ENCODE measurements at regions not wholly inside any gene's neighbourhood (a gene's known extent, or its start where the extent isn't known, plus 50 kb on each side); places are given as distances from the start of the nearest gene placed in this dataset.

DNA sequence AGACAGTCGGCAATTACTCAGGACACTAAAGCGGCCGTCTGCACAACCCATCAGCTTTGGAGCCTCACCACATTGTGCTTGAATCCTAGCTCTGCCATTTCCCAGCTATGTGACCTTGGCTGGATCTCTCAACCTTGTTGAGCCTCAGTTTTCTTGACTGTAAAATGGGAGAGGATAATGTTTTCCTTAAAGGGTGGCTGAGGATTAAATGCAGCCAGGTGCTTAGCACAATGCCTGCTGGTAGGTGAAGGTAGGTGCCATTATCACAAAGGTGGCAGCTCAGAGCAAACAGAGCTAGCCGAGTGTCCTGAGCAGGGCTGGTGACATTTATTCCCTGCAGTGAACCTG is 508.5 kb upstream of the ZMIZ1 start:
- Histone ChIP-seq H3K4me1 (no peaks in the 10 kb centered on the region), H3K27ac (no peak overlapping the region), H3K27me3 (no peaks in the 10 kb centered on the region), H3K9me3 (no peaks in the 10 kb centered on the region), H3K36me3 (no peaks in the 10 kb centered on the region), H3K4me3 (no peak overlapping the region)
- ATAC-seq (ENCODE audit: low FRiP score in 2 of 2) (no peak), DNase-seq (no peak)
- 73 to 76% methylated on average over 4 of the region's 4 CpGs for WGBS, 2 donors
- no peak for TF ChIP-seq POLR2A (IDR thresholded peaks at IDR 0.05)
- no peak for TF ChIP-seq EP300 (IDR thresholded peaks at IDR 0.05)
- TF ChIP-seq, protein P1, sequence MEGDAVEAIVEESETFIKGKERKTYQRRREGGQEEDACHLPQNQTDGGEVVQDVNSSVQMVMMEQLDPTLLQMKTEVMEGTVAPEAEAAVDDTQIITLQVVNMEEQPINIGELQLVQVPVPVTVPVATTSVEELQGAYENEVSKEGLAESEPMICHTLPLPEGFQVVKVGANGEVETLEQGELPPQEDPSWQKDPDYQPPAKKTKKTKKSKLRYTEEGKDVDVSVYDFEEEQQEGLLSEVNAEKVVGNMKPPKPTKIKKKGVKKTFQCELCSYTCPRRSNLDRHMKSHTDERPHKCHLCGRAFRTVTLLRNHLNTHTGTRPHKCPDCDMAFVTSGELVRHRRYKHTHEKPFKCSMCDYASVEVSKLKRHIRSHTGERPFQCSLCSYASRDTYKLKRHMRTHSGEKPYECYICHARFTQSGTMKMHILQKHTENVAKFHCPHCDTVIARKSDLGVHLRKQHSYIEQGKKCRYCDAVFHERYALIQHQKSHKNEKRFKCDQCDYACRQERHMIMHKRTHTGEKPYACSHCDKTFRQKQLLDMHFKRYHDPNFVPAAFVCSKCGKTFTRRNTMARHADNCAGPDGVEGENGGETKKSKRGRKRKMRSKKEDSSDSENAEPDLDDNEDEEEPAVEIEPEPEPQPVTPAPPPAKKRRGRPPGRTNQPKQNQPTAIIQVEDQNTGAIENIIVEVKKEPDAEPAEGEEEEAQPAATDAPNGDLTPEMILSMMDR (IDR thresholded peaks at IDR 0.05) = no peak
- no peak for TF ChIP-seq POLR2AphosphoS5 (IDR thresholded peaks at IDR 0.05)

DNA sequence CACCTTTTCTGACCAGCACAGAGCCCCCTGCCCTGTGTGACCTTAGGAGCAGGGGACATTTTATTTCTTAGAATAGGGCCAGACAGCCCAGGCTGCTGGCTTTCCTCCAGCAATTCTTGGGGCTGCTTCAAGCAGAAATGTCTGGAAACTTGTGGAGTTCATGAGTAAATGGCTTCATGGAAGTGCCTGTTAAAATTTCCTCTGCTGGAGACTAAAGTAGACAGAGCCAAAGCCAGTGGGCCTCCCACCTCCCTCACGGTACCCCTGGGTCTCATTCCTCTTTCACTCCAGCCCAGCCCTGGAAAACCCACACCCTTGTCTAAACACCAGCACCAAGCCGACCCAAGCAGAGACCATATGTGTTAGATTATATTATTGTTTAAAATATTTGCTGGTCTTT is 505.5 kb upstream of the ZMIZ1 start:
- peak in 1 of 2 donors; percentile 60 for ATAC-seq (ENCODE audit: low FRiP score in 2 of 2)
- Histone ChIP-seq H3K9me3 (no peaks in the 10 kb centered on the region), H3K4me3 (no peak overlapping the region), H3K4me1 (no peaks in the 10 kb centered on the region), H3K36me3 (no peaks in the 10 kb centered on the region), H3K27ac (no peak overlapping the region), H3K27me3 (no peaks in the 10 kb centered on the region)
- TF ChIP-seq, protein P1 (IDR thresholded peaks at IDR 0.05) = no peak
- TF ChIP-seq POLR2A (IDR thresholded peaks at IDR 0.05) (no peak), EP300 (IDR thresholded peaks at IDR 0.05) (no peak), POLR2AphosphoS5 (IDR thresholded peaks at IDR 0.05) (no peak)
- 74 to 78% methylated on average over 2 of the region's 2 CpGs for WGBS, 2 donors
- no peak for DNase-seq

GRCh38 chr10:78565841-78566240 is 502.9 kb upstream of the ZMIZ1 start:
- peaks cover 0 to 6% (median 0%) of the 10 kb centered on the region in 4 donors for H3K4me1 ChIP-seq

GRCh38 chr10:78566284-78567111 is 502.3 kb upstream of the ZMIZ1 start:
- H3K27me3 ChIP-seq = no peaks in the 10 kb centered on the region
- ATAC-seq (ENCODE audit: low FRiP score in 2 of 2) (peak in 1 of 2 donors; percentile 66), DNase-seq (no peak)
- no peaks in the 10 kb centered on the region for H3K36me3 ChIP-seq
- 82 to 85% methylated on average over 8 of the region's 8 CpGs for WGBS, 2 donors
- TF ChIP-seq EP300 (IDR thresholded peaks at IDR 0.05) (no peak), POLR2A (IDR thresholded peaks at IDR 0.05) (no peak), POLR2AphosphoS5 (IDR thresholded peaks at IDR 0.05) (no peak)
- TF ChIP-seq, protein P1 (IDR thresholded peaks at IDR 0.05) = no peak
- peaks cover 0 to 6% (median 0%) of the 10 kb centered on the region in 4 donors for H3K4me1 ChIP-seq
- no peaks in the 10 kb centered on the region for H3K9me3 ChIP-seq
- H3K27ac ChIP-seq = no peak overlapping the region
- no peak overlapping the region for H3K4me3 ChIP-seq

More at GRCh38 chr10:78565841-78566240, 502.9 kb upstream of the ZMIZ1 start:
- Histone ChIP-seq H3K36me3 (no peaks in the 10 kb centered on the region), H3K27ac (no peak overlapping the region), H3K9me3 (no peaks in the 10 kb centered on the region), H3K27me3 (no peaks in the 10 kb centered on the region), H3K4me3 (no peak overlapping the region)
- TF ChIP-seq EP300 (IDR thresholded peaks at IDR 0.05) (no peak), POLR2AphosphoS5 (IDR thresholded peaks at IDR 0.05) (no peak), POLR2A (IDR thresholded peaks at IDR 0.05) (no peak)
- TF ChIP-seq, protein P1 (IDR thresholded peaks at IDR 0.05) = no peak
- DNase-seq (no peak), ATAC-seq (ENCODE audit: low FRiP score in 2 of 2) (no peak)
- WGBS, 2 donors = 97% methylated on average over 4 of the region's 4 CpGs
